GM20000 (cell line): ENCODE measurements at regions not wholly inside any gene's neighbourhood (a gene's known extent, or its start where the extent isn't known, plus 50 kb on each side); places are given as distances from the start of the nearest gene placed in this dataset.

Source experiments
- DNase-seq: peaks from one replicate; pipeline ENCODE4 v3.0.0; 2012; ENCODE audit warnings: low spot score
- TF ChIP-seq, protein P1 (sequence below): IDR thresholded peaks from 2 replicates; pipeline ENCODE4 v1.5.1; 2012; ENCODE audit warnings: mild to moderate bottlenecking, control low read depth; ENCODE audit errors: extremely low read depth, missing control alignments

DNA sequence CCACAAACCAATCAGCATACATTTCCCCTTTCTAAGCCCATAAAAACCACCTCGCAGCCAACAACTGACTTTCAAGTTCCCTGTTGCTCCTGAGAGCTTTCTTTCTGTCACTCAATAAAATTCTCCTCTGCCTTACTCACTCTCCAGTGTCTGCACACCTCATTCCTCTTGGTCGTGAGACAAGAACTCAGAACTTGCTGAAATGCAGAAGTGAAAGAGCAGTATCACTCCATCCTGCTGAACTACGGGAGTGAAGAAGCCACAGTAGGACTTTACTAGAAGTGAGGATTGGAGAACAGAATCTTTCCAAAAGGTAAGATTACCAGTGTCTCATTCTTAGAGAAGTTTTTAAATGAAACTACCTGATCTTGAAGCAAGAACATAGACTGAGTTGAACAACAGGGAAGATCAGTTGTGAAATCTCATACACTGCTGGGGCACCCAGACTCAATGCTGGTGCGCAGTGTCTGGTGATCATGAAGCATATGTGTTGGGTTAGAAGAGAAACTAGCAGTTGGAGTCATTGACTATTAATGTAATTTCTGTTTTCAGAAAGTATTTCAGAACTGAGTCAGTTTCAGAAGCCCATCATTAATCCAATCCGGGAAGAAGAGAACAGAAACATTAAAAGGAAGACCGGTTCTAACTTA is 726.9 kb upstream of the TMPRSS15 start:
- TF ChIP-seq, protein P1, sequence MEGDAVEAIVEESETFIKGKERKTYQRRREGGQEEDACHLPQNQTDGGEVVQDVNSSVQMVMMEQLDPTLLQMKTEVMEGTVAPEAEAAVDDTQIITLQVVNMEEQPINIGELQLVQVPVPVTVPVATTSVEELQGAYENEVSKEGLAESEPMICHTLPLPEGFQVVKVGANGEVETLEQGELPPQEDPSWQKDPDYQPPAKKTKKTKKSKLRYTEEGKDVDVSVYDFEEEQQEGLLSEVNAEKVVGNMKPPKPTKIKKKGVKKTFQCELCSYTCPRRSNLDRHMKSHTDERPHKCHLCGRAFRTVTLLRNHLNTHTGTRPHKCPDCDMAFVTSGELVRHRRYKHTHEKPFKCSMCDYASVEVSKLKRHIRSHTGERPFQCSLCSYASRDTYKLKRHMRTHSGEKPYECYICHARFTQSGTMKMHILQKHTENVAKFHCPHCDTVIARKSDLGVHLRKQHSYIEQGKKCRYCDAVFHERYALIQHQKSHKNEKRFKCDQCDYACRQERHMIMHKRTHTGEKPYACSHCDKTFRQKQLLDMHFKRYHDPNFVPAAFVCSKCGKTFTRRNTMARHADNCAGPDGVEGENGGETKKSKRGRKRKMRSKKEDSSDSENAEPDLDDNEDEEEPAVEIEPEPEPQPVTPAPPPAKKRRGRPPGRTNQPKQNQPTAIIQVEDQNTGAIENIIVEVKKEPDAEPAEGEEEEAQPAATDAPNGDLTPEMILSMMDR = no peak
- DNase-seq = no peak

DNA sequence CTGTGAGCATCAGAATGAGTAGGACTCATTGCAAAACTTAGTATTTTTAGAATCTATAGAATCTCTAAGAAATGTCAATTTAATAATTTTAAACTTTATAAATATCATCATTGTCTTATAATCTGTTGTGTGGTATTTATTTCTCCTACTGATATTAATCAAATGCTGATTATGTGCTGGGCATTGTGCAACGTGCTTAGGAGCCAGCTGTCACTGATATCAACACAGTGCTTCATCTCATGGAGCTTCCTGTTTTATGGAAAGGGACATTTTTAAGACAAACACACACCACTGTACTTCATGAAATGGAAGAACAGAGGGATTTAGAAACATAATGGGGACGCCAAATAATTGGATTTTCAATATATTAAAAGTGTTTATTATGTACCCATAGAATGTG is 737.9 kb upstream of the TMPRSS15 start:
- no peak for DNase-seq
- TF ChIP-seq, protein P1 = no peak

DNA sequence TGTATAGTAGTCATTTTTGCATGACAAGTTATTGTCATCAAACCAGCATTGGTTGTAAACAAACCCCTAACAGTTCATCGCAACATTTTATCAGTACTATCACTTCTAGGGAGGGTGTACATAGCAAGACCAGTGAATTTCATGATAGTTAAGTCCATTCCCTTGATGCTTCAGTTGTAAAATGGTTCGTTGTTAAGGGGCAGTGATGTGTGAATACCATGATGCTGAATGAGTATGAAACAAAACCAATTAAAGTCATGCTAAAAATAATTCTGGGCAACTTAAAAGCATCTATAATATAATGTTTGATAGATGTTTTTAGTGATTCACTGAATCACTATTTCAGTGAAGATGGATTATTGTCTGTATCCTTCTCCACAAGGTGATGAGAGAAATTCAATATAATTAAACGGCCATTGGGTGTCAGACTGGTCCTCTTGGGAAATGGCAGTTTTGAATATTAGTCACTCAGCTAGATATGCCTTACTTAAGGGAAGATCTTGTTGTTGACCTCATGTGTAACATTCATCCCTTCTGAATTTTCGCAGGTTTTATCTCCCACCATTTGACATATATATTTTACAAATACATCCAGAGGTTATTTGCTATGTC is 742.2 kb upstream of the TMPRSS15 start:
- TF ChIP-seq, protein P1 = no peak
- no peak for DNase-seq

DNA sequence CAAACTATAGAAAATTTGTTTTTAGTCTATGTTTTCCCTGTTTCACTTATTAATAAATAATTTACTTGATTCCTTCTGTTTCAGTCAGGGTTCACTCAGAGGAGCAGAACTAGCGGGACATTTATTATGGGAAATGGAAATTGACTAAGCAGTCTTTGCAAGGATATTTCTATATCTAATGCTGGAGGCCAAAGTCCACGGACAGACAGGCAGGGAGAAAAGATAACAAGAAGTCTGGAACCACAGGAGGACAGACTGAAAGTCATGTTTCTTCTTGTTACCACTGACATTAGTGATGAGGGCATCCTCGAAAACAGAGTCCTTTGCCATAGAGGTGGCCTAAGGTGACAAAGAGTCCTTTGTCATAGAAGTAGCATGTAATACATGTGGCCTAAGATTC is 744.5 kb upstream of the TMPRSS15 start:
- TF ChIP-seq, protein P1 = no peak
- DNase-seq = no peak

DNA sequence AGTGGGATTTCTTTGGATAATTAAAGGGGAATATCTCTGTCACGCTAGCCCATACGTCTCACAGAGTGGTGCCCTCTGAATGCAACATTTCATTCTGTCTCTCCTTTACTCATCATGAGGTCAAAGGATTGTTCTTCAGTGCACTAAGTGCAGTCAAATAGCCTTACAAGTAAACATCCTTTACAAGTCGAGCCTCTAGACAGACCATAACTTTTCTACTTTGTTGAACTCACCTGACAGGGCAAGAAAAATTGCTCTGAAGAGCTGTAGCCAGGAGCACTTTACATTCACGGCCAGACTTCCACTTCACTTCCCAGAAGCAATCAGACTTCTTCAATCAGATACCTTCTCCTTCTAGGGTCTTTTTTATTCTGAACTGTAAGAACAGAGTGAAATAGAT is 768.0 kb upstream of the TMPRSS15 start:
- TF ChIP-seq, protein P1 = no peak

DNA sequence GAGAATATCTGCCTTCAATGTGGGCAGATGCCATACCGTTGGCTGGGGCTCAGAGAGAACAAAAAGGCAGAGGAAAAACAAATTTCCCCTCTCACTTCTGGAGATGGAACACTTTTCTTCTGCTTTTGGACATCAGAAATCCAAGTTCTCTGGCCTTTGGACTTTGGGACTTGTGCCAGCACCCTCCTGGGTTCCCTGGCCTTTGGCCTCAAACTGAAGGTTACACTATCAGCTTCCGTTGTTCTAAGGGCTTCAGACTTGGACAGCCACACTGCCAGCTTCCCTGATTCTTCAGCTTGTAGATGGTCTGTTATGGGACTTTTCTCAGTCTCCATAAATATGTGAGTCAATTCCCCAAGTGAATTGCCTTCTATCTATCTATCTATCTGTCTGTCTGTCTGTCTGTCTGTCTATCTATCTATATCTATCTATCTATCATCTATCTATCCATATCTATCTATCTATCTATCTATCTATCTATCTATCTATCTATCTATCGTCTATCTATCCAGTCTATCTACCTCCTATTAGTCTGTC is 778.1 kb upstream of the TMPRSS15 start:
- TF ChIP-seq, protein P1 = no peak
- DNase-seq = no peak

More for the DNA sequence above, 768.0 kb upstream of the TMPRSS15 start:
- DNase-seq = no peak

DNA sequence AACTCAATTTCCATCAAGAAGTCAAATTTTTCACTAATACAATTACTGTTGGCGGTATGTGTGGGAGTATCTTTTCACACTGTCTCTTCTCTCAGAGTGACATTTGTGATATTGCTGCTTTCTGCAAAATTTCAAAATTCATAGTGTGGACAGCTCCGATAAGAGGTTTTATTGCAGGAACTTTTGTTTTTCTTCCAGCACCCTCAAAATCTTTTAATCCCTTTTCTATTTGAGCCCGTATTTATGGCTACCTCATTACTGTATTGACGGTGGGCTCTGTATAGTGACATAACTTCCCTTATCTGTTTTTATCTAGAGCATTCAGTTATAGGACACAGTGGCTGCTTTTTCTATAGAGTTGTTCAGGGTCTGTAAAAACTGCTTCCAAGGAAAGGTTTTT is 794.4 kb upstream of the TMPRSS15 start:
- TF ChIP-seq, protein P1 = no peak
- no peak for DNase-seq
